ENCODE measurements at regions not wholly inside any gene's neighbourhood (a gene's known extent, or its start where the extent isn't known, plus 50 kb on each side); places are given as distances from the start of the nearest gene placed in this dataset.
A peak's percentile ranks its signal among the peaks of the same experiment; 100 is the strongest.

DNA sequence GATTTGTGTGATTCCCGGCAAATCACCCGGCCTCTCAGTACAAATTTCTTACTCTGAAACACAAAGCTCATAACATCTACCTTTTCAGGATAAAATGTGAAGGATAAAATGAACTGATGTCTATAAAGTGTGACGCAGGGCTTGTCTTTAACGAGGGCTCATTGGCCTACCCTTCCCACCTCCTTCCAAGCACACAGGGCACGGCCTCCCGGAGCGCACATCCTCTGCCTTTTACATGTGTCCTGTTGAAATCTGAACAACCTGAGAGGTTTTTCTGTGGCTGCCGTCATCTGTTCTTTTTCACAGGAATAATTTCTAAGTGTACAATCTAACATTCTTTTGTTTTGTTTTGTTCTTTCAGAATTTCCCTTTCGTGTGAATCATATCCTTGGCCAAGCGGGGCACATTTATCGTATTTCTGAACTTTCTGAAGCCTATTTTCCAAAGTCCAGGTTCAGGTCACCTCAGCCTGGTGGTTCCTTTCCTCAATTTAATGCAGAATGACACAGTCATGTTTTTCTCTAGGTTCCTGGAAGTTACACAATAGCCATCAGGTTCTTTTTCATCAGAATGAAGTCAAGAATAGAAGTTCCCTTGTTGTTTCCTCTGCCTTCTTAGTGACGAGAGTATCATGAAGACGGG is 53.1 kb upstream of the SPRY1 start:
- in situ Hi-C loops (cut with MboI; ENCODE audit: low sequenced_read_pairs) = no loop called here
- WGBS, 2 experiments (ENCODE audit: extremely low coverage in 2 of 2, insufficient read length in 1 of 2) = 93% methylated on average over 3 of the region's 13 CpGs; no CpG with 5 or more reads in 1 of the 2 experiments

More for the DNA sequence above, 53.1 kb upstream of the SPRY1 start:
- intact Hi-C loops (cut with micrococcal nuclease) = no loop called here
- DNase-seq (no peak), ATAC-seq (ENCODE audit: low read depth) (no peak)
- H2AK9ac ChIP-seq (replicated peaks; ENCODE audit: low read depth, low read length, poor library complexity) = no peak overlapping the region
- no peak overlapping the region for H3K4me3 ChIP-seq (ENCODE audit: insufficient read depth, low read depth, low read length)
- CTCF ChIA-PET = no interaction called here
- no peak overlapping the region for H2BK5ac ChIP-seq (ENCODE audit: low read depth, low read length, poor library complexity, severe bottlenecking)
- no peak overlapping the region for H2BK120ac ChIP-seq (ENCODE audit: low read depth, low read length)
- H2AK5ac ChIP-seq (ENCODE audit: low read depth, low read length) = no peak overlapping the region
- no peak overlapping the region for H4K5ac ChIP-seq (ENCODE audit: low read depth, low read length)
- H3K18ac ChIP-seq (ENCODE audit: low read depth, low read length) = no peak overlapping the region
- H4K20me1 ChIP-seq (ENCODE audit: insufficient read depth, low read length) = no peaks in the 10 kb centered on the region
- H3K27me3 ChIP-seq (ENCODE audit: control insufficient read depth, insufficient read depth, low read length) = no peaks in the 10 kb centered on the region
- no peak overlapping the region for H2BK20ac ChIP-seq (ENCODE audit: low read depth, low read length)
- no peaks in the 10 kb centered on the region for H3K9me1 ChIP-seq (ENCODE audit: insufficient read depth, low read length)
- H4K8ac ChIP-seq (ENCODE audit: low read depth in 2 of 2, low read length in 2 of 2) = no peak overlapping the region
- H3K36me3 ChIP-seq (ENCODE audit: control insufficient read depth, insufficient read depth, low read length) = no peaks in the 10 kb centered on the region
- POLR2A ChIA-PET (ENCODE audit: unreplicated experiment) = no interaction called here
- H3K9ac ChIP-seq (ENCODE audit: low read depth, low read length) = no peak overlapping the region
- TF ChIP-seq SMC3 (IDR thresholded peaks at IDR 0.05; ENCODE audit: low read depth, low read length) = no peak
- TF ChIP-seq CEBPB (IDR thresholded peaks at IDR 0.05; ENCODE audit: low read depth, low read length) = 0 out of 2 replicates have a peak, but pooled peaks have one; percentile 27
- H3K56ac ChIP-seq (ENCODE audit: extremely low read depth, insufficient read depth, low read length) = no peak overlapping the region
- H2BK15ac ChIP-seq (ENCODE audit: low read depth, low read length) = no peak overlapping the region
- H3K4me1 ChIP-seq (ENCODE audit: control insufficient read depth, insufficient read depth, low read length) = peaks cover 5% of the 10 kb centered on the region
- no TSS peak for BruUV-seq (replicated peaks)
- dilution Hi-C loops (cut with HindIII; ENCODE audit: low sequenced_read_pairs, unreplicated experiment) = no loop called here
- H2AFZ ChIP-seq (replicated peaks; ENCODE audit: low read length, poor library complexity) = no peak overlapping the region
- H3K9me3 ChIP-seq (ENCODE audit: control insufficient read depth, insufficient read depth, low read length) = no peaks in the 10 kb centered on the region
- no peak overlapping the region for H3K4ac ChIP-seq (ENCODE audit: low read depth, low read length)
- no peaks in the 10 kb centered on the region for H3K79me1 ChIP-seq (ENCODE audit: low read depth in 1 of 2, low read length in 2 of 2)
- H3K4me2 ChIP-seq (ENCODE audit: low read depth, low read length) = no peak overlapping the region
- H3K27ac ChIP-seq (ENCODE audit: insufficient read depth, low read length) = no peak overlapping the region
- H3K23ac ChIP-seq (ENCODE audit: low read depth, low read length) = no peak overlapping the region
- no peak overlapping the region for H4K91ac ChIP-seq (ENCODE audit: insufficient read depth, low read depth, low read length)
- no peak overlapping the region for H3K14ac ChIP-seq (replicated peaks; ENCODE audit: low read depth, low read length)
